ENCODE measurements at regions not wholly inside any gene's neighbourhood (a gene's known extent, or its start where the extent isn't known, plus 50 kb on each side); places are given as distances from the start of the nearest gene placed in this dataset.

DNA sequence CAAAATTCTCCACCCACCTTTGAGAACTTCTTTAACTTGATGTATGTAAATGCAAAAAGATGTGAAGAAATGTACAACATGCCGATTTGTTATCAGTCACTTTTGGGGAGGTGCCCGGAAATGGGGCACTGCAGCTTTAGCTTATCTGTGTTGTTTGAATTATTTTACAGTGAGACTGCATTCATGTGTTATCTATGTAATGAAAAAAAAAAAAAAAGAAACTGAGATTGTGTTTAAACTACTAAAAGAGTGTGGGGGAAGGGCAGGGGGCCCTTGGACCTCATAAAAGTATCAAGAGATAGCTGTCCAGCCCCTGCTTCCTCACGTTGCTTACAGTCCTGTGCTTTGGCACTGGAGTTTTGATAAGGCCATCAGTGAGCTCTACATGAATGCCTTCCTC lies 259.4 kb downstream of the STK31 start:
- TF ChIP-seq, protein P1, sequence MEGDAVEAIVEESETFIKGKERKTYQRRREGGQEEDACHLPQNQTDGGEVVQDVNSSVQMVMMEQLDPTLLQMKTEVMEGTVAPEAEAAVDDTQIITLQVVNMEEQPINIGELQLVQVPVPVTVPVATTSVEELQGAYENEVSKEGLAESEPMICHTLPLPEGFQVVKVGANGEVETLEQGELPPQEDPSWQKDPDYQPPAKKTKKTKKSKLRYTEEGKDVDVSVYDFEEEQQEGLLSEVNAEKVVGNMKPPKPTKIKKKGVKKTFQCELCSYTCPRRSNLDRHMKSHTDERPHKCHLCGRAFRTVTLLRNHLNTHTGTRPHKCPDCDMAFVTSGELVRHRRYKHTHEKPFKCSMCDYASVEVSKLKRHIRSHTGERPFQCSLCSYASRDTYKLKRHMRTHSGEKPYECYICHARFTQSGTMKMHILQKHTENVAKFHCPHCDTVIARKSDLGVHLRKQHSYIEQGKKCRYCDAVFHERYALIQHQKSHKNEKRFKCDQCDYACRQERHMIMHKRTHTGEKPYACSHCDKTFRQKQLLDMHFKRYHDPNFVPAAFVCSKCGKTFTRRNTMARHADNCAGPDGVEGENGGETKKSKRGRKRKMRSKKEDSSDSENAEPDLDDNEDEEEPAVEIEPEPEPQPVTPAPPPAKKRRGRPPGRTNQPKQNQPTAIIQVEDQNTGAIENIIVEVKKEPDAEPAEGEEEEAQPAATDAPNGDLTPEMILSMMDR (IDR thresholded peaks at IDR 0.05; ENCODE audit: poor library complexity, severe bottlenecking), result no peak
- TF ChIP-seq RAD21 (conservative IDR thresholded peaks at IDR 0.05) (no peak), EZH2 (IDR thresholded peaks at IDR 0.05; ENCODE audit: borderline replicate concordance, insufficient read depth, low read length, poor library complexity, severe bottlenecking) (no peak), EP300 (conservative IDR thresholded peaks at IDR 0.05; ENCODE audit: poor library complexity, severe bottlenecking) (no peak), REST (IDR thresholded peaks at IDR 0.05; ENCODE audit: borderline replicate concordance) (no peak)
